IPS-NIHi7 (cell line): ENCODE measurements at regions not wholly inside any gene's neighbourhood (a gene's known extent, or its start where the extent isn't known, plus 50 kb on each side); places are given as distances from the start of the nearest gene placed in this dataset.
"Not testable (repeated sequence)": the region's sequence is repeated elsewhere in the genome, so short reads cannot be mapped to it uniquely, and the experiment has no call there.

Experiments used
- DNase-seq: peaks from one replicate; pipeline ENCODE4 v3.0.0; 2012; ENCODE audit warnings: mixed read lengths; ENCODE audit errors: extremely low spot score

- no peak for DNase-seq
These were observed 717.0 kb downstream of the DNAH5 start for GRCh38 chr5:13227513-13227912.

- DNase-seq, result peak; percentile 49
These were observed 726.0 kb downstream of the DNAH5 start for GRCh38 chr5:13218518-13218917.

GRCh38 chr5:13217636-13218035, 726.9 kb downstream of the DNAH5 start:
- DNase-seq, result no peak

GRCh38 chr5:13215806-13216205, 728.7 kb downstream of the DNAH5 start:
- DNase-seq, result no peak

- DNase-seq, result no peak
These were observed 729.1 kb downstream of the DNAH5 start for GRCh38 chr5:13215370-13215769.

- DNase-seq, result no peak
These were observed 730.3 kb downstream of the DNAH5 start for GRCh38 chr5:13214182-13214581.

GRCh38 chr5:13212886-13213285, 731.6 kb downstream of the DNAH5 start:
- no peak for DNase-seq

- DNase-seq, result no peak
These were observed 733.4 kb downstream of the DNAH5 start for GRCh38 chr5:13211064-13211463.

GRCh38 chr5:13207112-13207511, 737.4 kb downstream of the DNAH5 start:
- no peak for DNase-seq

- DNase-seq, result no peak
These were observed 743.5 kb downstream of the DNAH5 start for GRCh38 chr5:13201022-13201421.

GRCh38 chr5:13198226-13198625, 746.3 kb downstream of the DNAH5 start:
- not testable (repeated sequence) for DNase-seq

- DNase-seq, result no peak
These were observed 755.0 kb downstream of the DNAH5 start for GRCh38 chr5:13189532-13189931.

- no peak for DNase-seq
These were observed 756.1 kb downstream of the DNAH5 start for GRCh38 chr5:13188371-13188770.

GRCh38 chr5:13187186-13187585, 757.3 kb downstream of the DNAH5 start:
- no peak for DNase-seq

GRCh38 chr5:13186177-13186576, 758.3 kb downstream of the DNAH5 start:
- no peak for DNase-seq

- no peak for DNase-seq
These were observed 764.9 kb downstream of the DNAH5 start for GRCh38 chr5:13179407-13180087.

- no peak for DNase-seq
These were observed 800.9 kb downstream of the DNAH5 start for GRCh38 chr5:13143630-13144029.

GRCh38 chr5:13143214-13143613, 801.3 kb downstream of the DNAH5 start:
- no peak for DNase-seq

- DNase-seq, result peak; percentile 21
These were observed 810.5 kb downstream of the DNAH5 start for GRCh38 chr5:13133951-13134350.

GRCh38 chr5:13115476-13115875, 829.0 kb downstream of the DNAH5 start:
- DNase-seq, result no peak

GRCh38 chr5:13108265-13108664, 836.2 kb downstream of the DNAH5 start:
- no peak for DNase-seq

- no peak for DNase-seq
These were observed 837.0 kb downstream of the DNAH5 start for GRCh38 chr5:13107537-13107936.

GRCh38 chr5:13081116-13081515, 863.4 kb downstream of the DNAH5 start:
- DNase-seq, result no peak

GRCh38 chr5:13072936-13073335, 871.6 kb downstream of the DNAH5 start:
- DNase-seq, result not testable (repeated sequence)
